BLaER1 treated with 17β-estradiol and CSF1 and Interleukin-3, amounts not matched to agents 10 nM and 100 nM (cell line): ENCODE measurements at regions not wholly inside any gene's neighbourhood (a gene's known extent, or its start where the extent isn't known, plus 50 kb on each side); places are given as distances from the start of the nearest gene placed in this dataset.

Experiments
- H3K27ac ChIP-seq, 11 experiments: shearing (Covaris generic); formaldehyde crosslinking; 2 replicates each; pipeline ENCODE4 v1.8.1; 2022
- H3K27me3 ChIP-seq, 11 experiments: shearing (Covaris generic); formaldehyde crosslinking; 2 replicates each; pipeline ENCODE4 v1.8.1; 2022
- H3K36me3 ChIP-seq, 11 experiments: shearing (Covaris generic); formaldehyde crosslinking; 2 replicates each; pipeline ENCODE4 v1.8.1; 2022
- H3K4me1 ChIP-seq, 10 experiments: shearing (Covaris generic); formaldehyde crosslinking; 2 replicates each; pipeline ENCODE4 v1.8.1; 2022
- H3K4me2 ChIP-seq, 11 experiments: shearing (Covaris generic); formaldehyde crosslinking; 2 replicates each; pipeline ENCODE4 v1.8.1; 2022
- H3K4me3 ChIP-seq, 10 experiments: shearing (Covaris generic); formaldehyde crosslinking; 2 replicates each; pipeline ENCODE4 v1.8.1; 2022
- H3K9ac ChIP-seq, 11 experiments: shearing (Covaris generic); formaldehyde crosslinking; 2 replicates each; pipeline ENCODE4 v1.8.1; 2022
- H3K9me3 ChIP-seq, 11 experiments: shearing (Covaris generic); formaldehyde crosslinking; replicated peaks in 1 of 11; 2 replicates each; pipeline ENCODE4 v1.8.1; 2022
- H4K20me1 ChIP-seq, 11 experiments: shearing (Covaris generic); formaldehyde crosslinking; 2 replicates each; pipeline ENCODE4 v1.8.1; 2022
- Cebpa-rat ChIP-seq, 11 experiments: shearing (Covaris generic); IDR thresholded peaks; 2 replicates each; pipeline ENCODE4 v1.8.1; 2022

GRCh38 chr20:40931410-40932044 is 97.1 kb upstream of the TOP1 start:
- peak overlapping the region in 8 of 11 experiments; percentile 18 to 79 (median 70); a peak in 15 of 22 replicates for H3K9ac ChIP-seq
- peak overlapping the region; percentile 12 to 85 (median 75) for H3K4me2 ChIP-seq
- H3K9me3 ChIP-seq, result peaks cover 0 to 31% (median 14%) of the 10 kb centered on the region in 11 experiments; a peak in 11 of 22 replicates
- H3K27me3 ChIP-seq, result no peaks in the 10 kb centered on the region
- peaks cover 30 to 71% (median 67%) of the 10 kb centered on the region in 10 experiments for H3K4me1 ChIP-seq
- no peaks in the 10 kb centered on the region for H3K36me3 ChIP-seq
- H4K20me1 ChIP-seq, result no peaks in the 10 kb centered on the region
- H3K4me3 ChIP-seq, result peak overlapping the region in 3 of 10 experiments; percentile 1 to 6 (median 5); a peak in 2 of 20 replicates
- TF ChIP-seq Cebpa-rat (IDR thresholded peaks at IDR 0.05), result no peak
- H3K27ac ChIP-seq, result peak overlapping the region in 9 of 11 experiments; percentile 24 to 94 (median 79); a peak in 17 of 22 replicates

GRCh38 chr20:40932436-40932835 is 96.2 kb upstream of the TOP1 start:
- peaks cover 0 to 31% (median 14%) of the 10 kb centered on the region in 11 experiments; a peak in 11 of 22 replicates for H3K9me3 ChIP-seq
- no peaks in the 10 kb centered on the region for H4K20me1 ChIP-seq
- peak overlapping the region in 5 of 11 experiments; percentile 67 to 79 (median 76); a peak in 7 of 22 replicates for H3K9ac ChIP-seq
- no peaks in the 10 kb centered on the region for H3K36me3 ChIP-seq
- no peak overlapping the region for H3K4me3 ChIP-seq
- no peak for TF ChIP-seq Cebpa-rat (IDR thresholded peaks at IDR 0.05)
- H3K27ac ChIP-seq, result peak overlapping the region in 8 of 11 experiments; percentile 74 to 94 (median 82); a peak in 15 of 22 replicates
- no peaks in the 10 kb centered on the region for H3K27me3 ChIP-seq
- H3K4me1 ChIP-seq, result peaks cover 29 to 61% (median 58%) of the 10 kb centered on the region in 10 experiments
- peak overlapping the region in 10 of 11 experiments; percentile 5 to 85 (median 75); a peak in 19 of 22 replicates for H3K4me2 ChIP-seq

DNA sequence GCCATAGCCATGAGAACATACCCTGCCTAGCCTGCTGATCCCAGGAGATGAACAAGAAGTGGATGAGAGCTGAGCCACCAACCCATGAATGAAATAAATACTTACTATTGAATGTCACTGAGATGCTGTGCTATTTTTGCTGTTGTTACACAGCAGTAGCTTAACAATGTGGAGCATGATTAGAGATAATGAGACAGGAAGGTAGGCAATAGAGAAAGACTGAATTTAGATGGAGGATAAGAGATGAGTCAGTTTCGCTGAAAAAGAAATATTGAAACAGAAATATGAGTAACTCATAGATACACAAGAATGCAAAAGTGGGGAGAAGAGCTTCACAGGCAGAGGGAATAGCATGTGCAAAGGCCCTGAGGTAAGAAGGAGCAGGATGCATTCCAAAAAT is 94.9 kb upstream of the TOP1 start:
- TF ChIP-seq Cebpa-rat (IDR thresholded peaks at IDR 0.05), result no peak
- H3K9me3 ChIP-seq, result peaks cover 0 to 19% (median 8%) of the 10 kb centered on the region in 11 experiments; a peak in 10 of 22 replicates
- no peak overlapping the region for H3K9ac ChIP-seq
- H3K4me3 ChIP-seq, result no peak overlapping the region
- H3K27me3 ChIP-seq, result no peaks in the 10 kb centered on the region
- H4K20me1 ChIP-seq, result no peaks in the 10 kb centered on the region
- 0 out of 22 replicates have a peak overlapping the region, but pooled peaks of 1 of the 11 experiments have one; percentile 14 for H3K27ac ChIP-seq
- H3K4me2 ChIP-seq, result no peak overlapping the region
- H3K4me1 ChIP-seq, result peaks cover 29 to 59% (median 55%) of the 10 kb centered on the region in 10 experiments
- no peaks in the 10 kb centered on the region for H3K36me3 ChIP-seq

DNA sequence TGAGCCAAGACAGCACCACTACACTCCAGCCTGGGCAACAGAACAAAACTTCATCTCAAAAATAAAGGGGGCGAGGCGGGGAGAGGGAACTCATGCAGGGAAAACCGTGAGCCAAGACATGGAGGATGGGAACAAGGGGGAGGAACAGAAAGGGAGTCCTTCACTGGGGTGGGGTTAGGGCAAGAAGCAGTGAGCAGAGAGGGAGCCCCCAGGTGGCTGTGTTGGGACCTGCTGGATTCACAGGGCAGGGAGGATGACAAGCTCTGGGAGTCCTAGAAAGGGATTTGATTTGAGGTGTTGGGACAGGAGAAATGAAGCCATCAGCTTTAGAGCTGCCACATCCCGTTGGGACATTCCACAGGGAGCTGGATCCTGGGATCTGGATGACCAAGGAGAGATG is 90.6 kb upstream of the TOP1 start:
- TF ChIP-seq Cebpa-rat (IDR thresholded peaks at IDR 0.05), result no peak
- H3K9me3 ChIP-seq, result peaks cover 0 to 12% (median 4%) of the 10 kb centered on the region in 11 experiments; a peak in 7 of 22 replicates
- no peaks in the 10 kb centered on the region for H3K36me3 ChIP-seq

GRCh38 chr20:40939667-40940066 is 89.0 kb upstream of the TOP1 start:
- Histone ChIP-seq H4K20me1 (no peaks in the 10 kb centered on the region), H3K4me2 (no peak overlapping the region), H3K9me3 (no peaks in the 10 kb centered on the region; a peak in 1 of 22 replicates), H3K4me1 (peaks cover 33 to 57% (median 49%) of the 10 kb centered on the region in 10 experiments), H3K9ac (no peak overlapping the region), H3K27me3 (no peaks in the 10 kb centered on the region), H3K4me3 (no peak overlapping the region), H3K36me3 (no peaks in the 10 kb centered on the region), H3K27ac (no peak overlapping the region; a peak in 1 of 22 replicates)
- no peak for TF ChIP-seq Cebpa-rat (IDR thresholded peaks at IDR 0.05)

More for the DNA sequence above, 90.6 kb upstream of the TOP1 start:
- peak overlapping the region in 2 of 11 experiments; percentile 15 to 27; a peak in 2 of 22 replicates for H3K27ac ChIP-seq
- no peaks in the 10 kb centered on the region for H3K27me3 ChIP-seq
- H3K4me3 ChIP-seq, result no peak overlapping the region
- H4K20me1 ChIP-seq, result no peaks in the 10 kb centered on the region
- peaks cover 21 to 46% (median 36%) of the 10 kb centered on the region in 10 experiments for H3K4me1 ChIP-seq
- peak overlapping the region in 7 of 11 experiments; percentile 21 to 62 (median 49); a peak in 15 of 22 replicates for H3K4me2 ChIP-seq
- 0 out of 22 replicates have a peak overlapping the region, but pooled peaks of 1 of the 11 experiments have one; percentile 8 for H3K9ac ChIP-seq

- TF ChIP-seq Cebpa-rat (IDR thresholded peaks at IDR 0.05), result peak in 7 of 11 experiments; percentile 40 to 80 (median 59); a peak in 9 of 22 replicates
- Histone ChIP-seq H3K9me3 (no peaks in the 10 kb centered on the region), H4K20me1 (no peaks in the 10 kb centered on the region), H3K9ac (peak overlapping the region in 1 of 11 experiments; percentile 24; a peak in 2 of 22 replicates), H3K36me3 (no peaks in the 10 kb centered on the region), H3K27me3 (no peaks in the 10 kb centered on the region), H3K27ac (peak overlapping the region in 8 of 11 experiments; percentile 35 to 64 (median 42); a peak in 16 of 22 replicates), H3K4me1 (peaks cover 39 to 69% (median 64%) of the 10 kb centered on the region in 10 experiments), H3K4me2 (peak overlapping the region; percentile 19 to 68 (median 43); a peak in 20 of 22 replicates), H3K4me3 (no peak overlapping the region)
Observed at GRCh38 chr20:40941133-40941610, 87.5 kb upstream of the TOP1 start.

- no peak for TF ChIP-seq Cebpa-rat (IDR thresholded peaks at IDR 0.05)
- Histone ChIP-seq H3K4me3 (no peak overlapping the region), H3K4me1 (peaks cover 39 to 69% (median 65%) of the 10 kb centered on the region in 10 experiments), H3K36me3 (no peaks in the 10 kb centered on the region), H3K27me3 (no peaks in the 10 kb centered on the region), H4K20me1 (no peaks in the 10 kb centered on the region), H3K9me3 (no peaks in the 10 kb centered on the region), H3K4me2 (peak overlapping the region in 10 of 11 experiments; percentile 32 to 68 (median 46); a peak in 17 of 22 replicates), H3K9ac (no peak overlapping the region), H3K27ac (peak overlapping the region in 8 of 11 experiments; percentile 8 to 64 (median 38); a peak in 13 of 22 replicates)
Observed at GRCh38 chr20:40942006-40942405, 86.6 kb upstream of the TOP1 start.

DNA sequence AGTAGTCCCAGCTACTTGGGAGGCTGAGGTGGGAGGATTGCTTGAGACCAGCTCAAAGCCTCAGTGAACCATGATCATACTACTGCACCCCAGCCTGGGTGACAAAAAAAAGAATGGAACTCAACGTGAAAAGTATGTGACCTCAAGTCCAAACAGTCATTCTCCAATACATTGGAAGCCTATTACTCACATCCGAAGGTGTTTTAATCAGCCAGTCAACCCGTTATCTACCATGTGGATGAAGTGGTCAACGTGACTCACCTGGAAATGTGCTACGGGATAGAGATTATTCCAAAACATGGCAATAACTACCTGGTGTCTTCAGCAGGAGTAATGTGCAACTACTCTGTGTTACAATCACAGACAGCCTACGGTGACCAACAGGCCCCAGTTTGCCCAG is 85.8 kb upstream of the TOP1 start:
- no peaks in the 10 kb centered on the region for H4K20me1 ChIP-seq
- no peak overlapping the region for H3K4me3 ChIP-seq
- H3K4me2 ChIP-seq, result peak overlapping the region in 8 of 11 experiments; percentile 33 to 74 (median 68); a peak in 10 of 22 replicates
- no peaks in the 10 kb centered on the region for H3K36me3 ChIP-seq
- peak overlapping the region in 5 of 11 experiments; percentile 20 to 64 (median 52); a peak in 5 of 22 replicates for H3K27ac ChIP-seq
- no peak overlapping the region for H3K9ac ChIP-seq
- TF ChIP-seq Cebpa-rat (IDR thresholded peaks at IDR 0.05), result no peak
- peaks cover 39 to 68% (median 63%) of the 10 kb centered on the region in 10 experiments for H3K4me1 ChIP-seq
- no peaks in the 10 kb centered on the region for H3K27me3 ChIP-seq
- H3K9me3 ChIP-seq, result no peaks in the 10 kb centered on the region

GRCh38 chr20:40943591-40943990 is 85.0 kb upstream of the TOP1 start:
- H3K4me2 ChIP-seq, result peak overlapping the region; percentile 39 to 80 (median 68)
- H3K4me1 ChIP-seq, result peaks cover 39 to 60% (median 56%) of the 10 kb centered on the region in 10 experiments
- no peaks in the 10 kb centered on the region for H3K9me3 ChIP-seq
- no peak overlapping the region for H3K4me3 ChIP-seq
- no peak for TF ChIP-seq Cebpa-rat (IDR thresholded peaks at IDR 0.05)
- peak overlapping the region in 8 of 11 experiments; percentile 0 to 52 (median 24); a peak in 8 of 22 replicates for H3K27ac ChIP-seq
- H3K27me3 ChIP-seq, result no peaks in the 10 kb centered on the region
- 0 out of 22 replicates have a peak overlapping the region, but pooled peaks of 1 of the 11 experiments have one; percentile 1 for H3K9ac ChIP-seq
- no peaks in the 10 kb centered on the region for H4K20me1 ChIP-seq
- no peaks in the 10 kb centered on the region for H3K36me3 ChIP-seq
